HG02610 (cell line): ENCODE measurements at regions not wholly inside any gene's neighbourhood (a gene's known extent, or its start where the extent isn't known, plus 50 kb on each side); places are given as distances from the start of the nearest gene placed in this dataset.

Source experiments
- ATAC-seq: cut with Tn5 transposase; IDR thresholded peaks from one replicate; pipeline ENCODE4 v1.9.1; 2021; ENCODE audit warnings: mild to moderate bottlenecking, moderate library complexity; ENCODE audit not compliant: unreplicated experiment

- no peak for ATAC-seq
Observed at GRCh38 chr5:89513299-89514044, 630.5 kb upstream of the MEF2C start.

- no peak for ATAC-seq
Observed at GRCh38 chr5:89504051-89504450, 621.1 kb upstream of the MEF2C start.

GRCh38 chr5:89499787-89500186, 616.8 kb upstream of the MEF2C start:
- ATAC-seq, result no peak

- ATAC-seq, result no peak
Observed at GRCh38 chr5:89498699-89499098, 615.7 kb upstream of the MEF2C start.

GRCh38 chr5:89493414-89493813, 610.4 kb upstream of the MEF2C start:
- no peak for ATAC-seq

- ATAC-seq, result no peak
Observed at GRCh38 chr5:89484962-89485361, 602.0 kb upstream of the MEF2C start.

- ATAC-seq, result no peak
Observed at GRCh38 chr5:89480406-89481007, 597.5 kb upstream of the MEF2C start.

- ATAC-seq, result no peak
Observed at GRCh38 chr5:89478851-89479250, 595.9 kb upstream of the MEF2C start.

GRCh38 chr5:89473196-89473595, 590.2 kb upstream of the MEF2C start:
- no peak for ATAC-seq

- ATAC-seq, result no peak
Observed at GRCh38 chr5:89471541-89471940, 588.6 kb upstream of the MEF2C start.

- ATAC-seq, result no peak
Observed at GRCh38 chr5:89471115-89471514, 588.1 kb upstream of the MEF2C start.

- ATAC-seq, result no peak
Observed at GRCh38 chr5:89470658-89471057, 587.7 kb upstream of the MEF2C start.

GRCh38 chr5:89458332-89458656, 575.3 kb upstream of the MEF2C start:
- no peak for ATAC-seq

- ATAC-seq, result no peak
Observed at GRCh38 chr5:89457411-89458331, 574.7 kb upstream of the MEF2C start.

- no peak for ATAC-seq
Observed at GRCh38 chr5:89452081-89452480, 569.1 kb upstream of the MEF2C start.

- ATAC-seq, result no peak
Observed at GRCh38 chr5:89451263-89451662, 568.3 kb upstream of the MEF2C start.

GRCh38 chr5:89450149-89450538, 567.2 kb upstream of the MEF2C start:
- ATAC-seq, result peak; percentile 55

- no peak for ATAC-seq
Observed at GRCh38 chr5:89449392-89450148, 566.6 kb upstream of the MEF2C start.

- ATAC-seq, result no peak
Observed at GRCh38 chr5:89447027-89447426, 564.0 kb upstream of the MEF2C start.

- peak; percentile 41 for ATAC-seq
Observed at GRCh38 chr5:89445106-89445745, 562.2 kb upstream of the MEF2C start.

- no peak for ATAC-seq
Observed at GRCh38 chr5:89444088-89444487, 561.1 kb upstream of the MEF2C start.
